ENCODE measurements at regions not wholly inside any gene's neighbourhood (a gene's known extent, or its start where the extent isn't known, plus 50 kb on each side); places are given as distances from the start of the nearest gene placed in this dataset.

DNA sequence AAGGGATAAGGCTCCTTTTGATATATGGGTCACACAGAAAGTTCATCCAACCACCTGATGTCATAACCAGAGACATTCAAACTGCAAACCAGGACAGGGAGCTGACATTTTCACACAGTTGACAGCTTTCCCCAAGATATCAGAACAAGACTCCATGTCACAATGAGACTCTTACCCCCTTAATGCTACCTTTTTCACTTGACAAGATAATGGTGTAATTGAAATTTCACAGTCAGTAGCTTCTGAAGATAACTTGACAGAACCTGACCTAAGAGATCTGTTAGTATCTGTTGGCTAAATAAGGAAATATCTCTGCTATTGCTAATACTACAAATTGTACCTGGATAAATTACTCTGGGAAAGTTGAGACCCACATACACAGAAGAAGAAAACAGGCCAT lies 187.3 kb downstream of the C12orf50 start:
- Histone ChIP-seq H3K27ac (no peak overlapping the region), H3K9me3 (no peaks in the 10 kb centered on the region), H3K36me3 (no peaks in the 10 kb centered on the region), H3K9ac (ENCODE audit: low read depth in 2 of 2, low read length in 2 of 2) (no peak overlapping the region), H3K4me3 (no peak overlapping the region), H3K4me1 (no peaks in the 10 kb centered on the region), H3K27me3 (no peaks in the 10 kb centered on the region)
- DNase-seq = no peak
- intact Hi-C loops (cut with DNase I) = no loop called here
- TF ChIP-seq, protein P1, sequence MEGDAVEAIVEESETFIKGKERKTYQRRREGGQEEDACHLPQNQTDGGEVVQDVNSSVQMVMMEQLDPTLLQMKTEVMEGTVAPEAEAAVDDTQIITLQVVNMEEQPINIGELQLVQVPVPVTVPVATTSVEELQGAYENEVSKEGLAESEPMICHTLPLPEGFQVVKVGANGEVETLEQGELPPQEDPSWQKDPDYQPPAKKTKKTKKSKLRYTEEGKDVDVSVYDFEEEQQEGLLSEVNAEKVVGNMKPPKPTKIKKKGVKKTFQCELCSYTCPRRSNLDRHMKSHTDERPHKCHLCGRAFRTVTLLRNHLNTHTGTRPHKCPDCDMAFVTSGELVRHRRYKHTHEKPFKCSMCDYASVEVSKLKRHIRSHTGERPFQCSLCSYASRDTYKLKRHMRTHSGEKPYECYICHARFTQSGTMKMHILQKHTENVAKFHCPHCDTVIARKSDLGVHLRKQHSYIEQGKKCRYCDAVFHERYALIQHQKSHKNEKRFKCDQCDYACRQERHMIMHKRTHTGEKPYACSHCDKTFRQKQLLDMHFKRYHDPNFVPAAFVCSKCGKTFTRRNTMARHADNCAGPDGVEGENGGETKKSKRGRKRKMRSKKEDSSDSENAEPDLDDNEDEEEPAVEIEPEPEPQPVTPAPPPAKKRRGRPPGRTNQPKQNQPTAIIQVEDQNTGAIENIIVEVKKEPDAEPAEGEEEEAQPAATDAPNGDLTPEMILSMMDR (IDR thresholded peaks at IDR 0.05) = no peak

DNA sequence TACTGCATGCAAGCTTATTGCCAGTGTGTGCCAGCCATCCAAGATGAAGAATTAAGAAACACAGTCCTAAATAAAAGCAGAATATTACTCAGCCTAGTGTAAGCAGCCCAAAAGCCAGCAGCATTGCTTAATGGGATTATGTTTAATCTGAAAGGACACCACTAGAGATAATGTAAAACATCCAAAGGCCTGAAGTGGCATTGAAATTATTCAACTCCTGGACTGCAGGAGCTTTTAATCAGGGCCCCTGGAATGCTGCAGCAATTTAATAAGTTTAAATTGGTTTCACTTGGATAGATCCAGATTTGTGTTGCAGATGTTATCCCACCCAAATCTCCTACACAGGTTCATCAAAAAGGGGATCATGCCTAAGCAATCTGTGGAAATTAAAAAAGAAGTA lies 193.0 kb downstream of the C12orf50 start:
- Histone ChIP-seq H3K4me1 (no peaks in the 10 kb centered on the region), H3K9ac (ENCODE audit: low read depth in 2 of 2, low read length in 2 of 2) (no peak overlapping the region), H3K9me3 (no peaks in the 10 kb centered on the region), H3K36me3 (no peaks in the 10 kb centered on the region), H3K4me3 (no peak overlapping the region), H3K27me3 (no peaks in the 10 kb centered on the region), H3K27ac (no peak overlapping the region)
- no peak for DNase-seq
- TF ChIP-seq, protein P1 (IDR thresholded peaks at IDR 0.05) = no peak
- intact Hi-C loops (cut with DNase I) = no loop called here

DNA sequence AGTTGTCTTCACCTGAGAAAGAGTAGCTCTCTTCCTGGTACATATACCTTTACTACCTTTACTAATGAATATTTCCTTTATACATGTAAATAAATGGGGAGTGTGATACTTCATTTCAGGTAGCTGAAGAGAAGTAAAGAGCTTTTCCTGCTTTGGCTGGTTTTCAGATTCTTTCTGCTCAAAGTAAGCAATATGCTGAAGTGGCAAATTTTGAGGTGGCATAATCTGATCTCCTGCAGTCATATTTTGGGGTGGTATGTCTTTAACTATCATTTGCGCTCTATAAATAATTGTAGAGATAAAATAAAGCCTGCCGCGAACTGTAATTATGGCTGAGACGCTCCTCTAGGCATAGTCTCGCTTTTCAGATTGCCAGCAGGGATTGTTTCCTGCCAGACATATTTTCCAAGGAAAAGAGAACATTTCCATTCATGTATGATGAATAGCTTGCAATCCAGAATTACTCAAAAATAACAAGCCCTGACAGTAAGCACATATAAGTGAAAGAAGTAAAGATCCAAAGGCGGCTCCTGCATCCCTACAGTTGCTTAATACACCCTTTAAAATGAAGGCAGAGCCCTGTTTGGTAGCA lies 200.7 kb downstream of the C12orf50 start:
- TF ChIP-seq, protein P1 (IDR thresholded peaks at IDR 0.05) = no peak
- H3K9me3 ChIP-seq = no peaks in the 10 kb centered on the region
- no peak overlapping the region for H3K27ac ChIP-seq
- H3K27me3 ChIP-seq = no peaks in the 10 kb centered on the region
- DNase-seq = no peak
- no peak overlapping the region for H3K4me3 ChIP-seq
- H3K9ac ChIP-seq (ENCODE audit: low read depth in 2 of 2, low read length in 2 of 2) = no peak overlapping the region
- no peaks in the 10 kb centered on the region for H3K4me1 ChIP-seq
- H3K36me3 ChIP-seq = no peaks in the 10 kb centered on the region
- intact Hi-C loops (cut with DNase I) = no loop called here

DNA sequence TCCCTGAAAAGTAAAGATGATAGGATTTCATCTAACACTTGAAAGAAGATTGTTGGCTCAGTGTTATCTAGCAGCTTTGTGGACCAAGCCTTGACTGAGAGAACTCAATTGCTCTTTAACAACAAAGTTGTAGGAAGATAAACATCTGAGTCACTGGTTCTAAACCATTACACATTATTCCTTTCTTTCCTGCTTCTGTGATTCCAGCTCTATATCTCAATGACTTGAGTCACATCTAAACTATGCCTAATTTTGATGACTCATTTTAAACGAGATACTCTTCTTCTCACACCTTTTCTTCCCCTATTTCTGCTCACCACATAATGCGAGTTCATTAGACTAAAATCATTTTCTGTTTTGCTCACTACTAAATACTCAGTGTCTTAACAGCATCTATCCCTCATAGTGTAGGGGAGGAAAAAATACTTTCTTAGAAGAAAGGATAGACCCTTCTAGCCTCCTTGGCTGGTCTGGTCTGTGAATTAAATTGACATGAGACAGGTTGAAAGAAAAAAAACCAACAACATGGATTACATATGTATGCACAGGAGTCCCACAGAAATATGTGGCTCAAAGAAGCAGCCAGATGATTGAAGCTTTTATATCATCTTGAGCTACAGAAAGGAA lies 201.4 kb downstream of the C12orf50 start:
- Histone ChIP-seq H3K9me3 (no peaks in the 10 kb centered on the region), H3K27me3 (no peaks in the 10 kb centered on the region), H3K4me3 (no peak overlapping the region), H3K4me1 (no peaks in the 10 kb centered on the region), H3K9ac (ENCODE audit: low read depth in 2 of 2, low read length in 2 of 2) (no peak overlapping the region), H3K36me3 (no peaks in the 10 kb centered on the region), H3K27ac (no peak overlapping the region)
- TF ChIP-seq, protein P1 (IDR thresholded peaks at IDR 0.05) = no peak
- no peak for DNase-seq
- intact Hi-C loops (cut with DNase I) = no loop called here

DNA sequence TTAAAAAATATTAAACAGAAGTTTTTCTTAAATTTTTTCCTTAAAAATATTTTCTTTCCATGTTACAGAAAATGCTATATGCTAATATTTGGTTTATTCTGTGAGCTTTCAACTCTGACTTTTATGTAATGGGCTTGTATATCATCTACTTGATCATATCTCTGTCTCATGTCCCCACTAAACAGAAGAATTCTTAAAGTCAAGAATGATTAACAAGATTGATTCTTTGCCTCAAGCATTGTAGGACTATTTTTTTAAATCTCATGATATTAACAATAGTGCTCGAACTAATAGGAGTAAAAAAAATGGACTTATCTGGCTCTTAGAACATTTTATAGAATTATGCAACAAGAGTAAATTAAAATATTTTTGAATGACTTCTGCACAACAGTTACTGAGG lies 206.3 kb downstream of the C12orf50 start:
- DNase-seq = no peak
- Histone ChIP-seq H3K9ac (ENCODE audit: low read depth in 2 of 2, low read length in 2 of 2) (no peak overlapping the region), H3K4me1 (no peaks in the 10 kb centered on the region), H3K27me3 (no peaks in the 10 kb centered on the region), H3K27ac (no peak overlapping the region), H3K9me3 (no peaks in the 10 kb centered on the region), H3K4me3 (no peak overlapping the region), H3K36me3 (no peaks in the 10 kb centered on the region)
- intact Hi-C loops (cut with DNase I) = no loop called here
- TF ChIP-seq, protein P1 (IDR thresholded peaks at IDR 0.05) = no peak
